GM19452 (cell line): ENCODE measurements at regions not wholly inside any gene's neighbourhood (a gene's known extent, or its start where the extent isn't known, plus 50 kb on each side); places are given as distances from the start of the nearest gene placed in this dataset.
"Not testable (repeated sequence)": the region's sequence is repeated elsewhere in the genome, so short reads cannot be mapped to it uniquely, and the experiment has no call there.

ENCODE experiments used
- ATAC-seq: cut with Tn5 transposase; IDR thresholded peaks from one replicate; pipeline ENCODE4 v1.9.1; 2021; ENCODE audit not compliant: unreplicated experiment

DNA sequence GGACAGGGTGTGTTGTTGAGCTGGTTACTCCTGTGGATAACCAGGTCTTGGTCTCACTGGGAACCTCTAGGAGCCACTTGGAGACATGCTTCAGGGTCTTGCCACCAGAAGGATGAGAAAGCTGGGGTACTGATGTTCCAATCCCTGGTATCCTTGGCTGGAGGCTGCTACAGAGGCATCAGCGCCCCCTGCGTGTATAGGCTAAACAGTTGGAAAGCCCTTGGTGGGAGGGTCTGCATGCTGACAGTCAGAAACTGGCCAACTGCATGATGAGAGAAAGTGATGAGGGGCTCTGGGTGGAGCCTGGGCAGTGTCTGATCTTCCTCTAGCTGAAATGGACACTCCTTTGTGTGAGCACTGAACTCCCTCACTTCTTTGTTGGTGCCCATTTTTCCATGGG, 536.9 kb downstream of the XYLT1 start:
- no peak for ATAC-seq

DNA sequence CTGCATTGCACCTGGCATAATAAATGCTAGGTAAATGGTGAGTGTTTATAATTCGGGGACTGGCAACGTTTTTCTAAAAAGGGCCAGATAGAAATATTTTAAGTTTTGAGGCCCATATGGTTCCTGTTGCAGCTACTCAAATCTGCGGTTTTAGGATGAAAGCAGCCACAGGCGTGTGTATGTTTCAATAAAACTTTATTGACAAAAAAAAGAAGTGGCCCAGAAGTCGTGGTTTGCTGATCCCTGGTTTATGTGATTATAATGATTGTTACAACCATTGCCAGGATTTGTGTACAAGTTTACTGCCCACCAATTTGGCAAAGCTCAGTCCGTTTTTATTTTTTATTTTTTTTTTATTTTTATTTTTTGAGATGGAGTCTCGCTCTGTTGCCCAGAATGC, 536.1 kb downstream of the XYLT1 start:
- no peak for ATAC-seq

DNA sequence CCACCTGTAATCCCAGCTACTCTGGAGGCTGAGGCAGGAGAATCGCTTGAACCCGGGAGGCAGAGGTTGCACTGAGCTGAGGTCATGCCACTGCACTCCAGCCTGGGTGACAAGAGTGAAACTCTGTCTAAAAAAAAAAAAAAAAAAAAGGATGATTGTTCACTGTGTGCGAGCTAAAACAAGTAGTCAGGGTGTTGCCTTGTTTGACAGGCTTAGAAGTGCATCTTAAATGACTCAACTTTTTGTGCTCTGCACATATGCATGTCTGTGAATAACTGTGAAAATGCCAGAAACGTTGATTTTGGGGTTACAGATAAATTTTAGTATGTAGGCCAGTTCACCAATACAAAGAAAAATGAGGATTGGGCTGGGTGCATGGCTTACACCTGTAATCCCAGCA, 534.9 kb downstream of the XYLT1 start:
- ATAC-seq = not testable (repeated sequence)

- no peak for ATAC-seq
Observed at GRCh38 chr16:16937576-16937975, 533.2 kb downstream of the XYLT1 start.

GRCh38 chr16:16938009-16938408, 532.8 kb downstream of the XYLT1 start:
- no peak for ATAC-seq

- ATAC-seq = no peak
Observed at GRCh38 chr16:16938980-16939379, 531.8 kb downstream of the XYLT1 start.

GRCh38 chr16:16940351-16940750, 530.4 kb downstream of the XYLT1 start:
- no peak for ATAC-seq

- not testable (repeated sequence) for ATAC-seq
Observed at GRCh38 chr16:16942849-16943248, 527.9 kb downstream of the XYLT1 start.

- no peak for ATAC-seq
Observed at GRCh38 chr16:16945207-16945606, 525.6 kb downstream of the XYLT1 start.

GRCh38 chr16:16956376-16956775, 514.4 kb downstream of the XYLT1 start:
- ATAC-seq = no peak

- ATAC-seq = no peak
Observed at GRCh38 chr16:16960785-16961184, 510.0 kb downstream of the XYLT1 start.

DNA sequence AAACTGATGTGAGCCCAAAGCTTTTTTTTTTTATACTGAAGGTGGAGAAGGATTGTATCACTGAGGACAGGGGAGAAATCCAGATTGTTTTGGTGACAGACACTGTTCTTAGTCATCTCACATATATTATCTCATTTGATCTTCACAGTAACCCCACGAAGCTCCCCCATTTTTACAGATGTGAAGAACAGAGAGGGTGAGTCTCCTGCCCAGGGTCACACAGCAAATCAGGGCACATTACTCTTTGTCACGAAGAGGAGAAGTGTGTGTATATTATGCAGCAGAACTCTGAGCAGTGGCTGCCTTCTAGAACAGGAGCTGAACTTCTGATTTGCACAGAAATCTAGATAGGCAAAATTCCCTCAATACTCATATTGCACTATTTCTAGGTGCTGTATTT, 504.3 kb downstream of the XYLT1 start:
- no peak for ATAC-seq

GRCh38 chr16:16971042-16971441, 499.7 kb downstream of the XYLT1 start:
- ATAC-seq = no peak

DNA sequence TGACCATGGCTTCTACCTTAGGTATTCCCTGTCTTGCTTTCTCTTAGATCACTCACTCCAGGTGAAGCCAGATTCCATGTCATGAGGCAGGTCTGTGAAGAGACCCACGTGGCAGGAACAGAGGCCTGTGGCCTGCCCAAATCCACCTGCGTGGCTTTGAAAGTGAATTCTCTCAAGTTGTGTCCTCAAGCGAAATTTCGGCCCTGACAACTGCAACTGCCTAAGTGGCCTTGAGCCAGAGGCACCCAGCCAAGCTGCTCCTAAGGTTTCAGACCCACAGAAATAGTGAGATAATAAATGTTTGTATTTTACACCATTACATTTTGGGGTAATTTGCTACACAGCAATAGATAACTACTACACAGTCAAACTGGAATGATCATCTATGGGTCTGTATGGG, 497.9 kb downstream of the XYLT1 start:
- no peak for ATAC-seq

DNA sequence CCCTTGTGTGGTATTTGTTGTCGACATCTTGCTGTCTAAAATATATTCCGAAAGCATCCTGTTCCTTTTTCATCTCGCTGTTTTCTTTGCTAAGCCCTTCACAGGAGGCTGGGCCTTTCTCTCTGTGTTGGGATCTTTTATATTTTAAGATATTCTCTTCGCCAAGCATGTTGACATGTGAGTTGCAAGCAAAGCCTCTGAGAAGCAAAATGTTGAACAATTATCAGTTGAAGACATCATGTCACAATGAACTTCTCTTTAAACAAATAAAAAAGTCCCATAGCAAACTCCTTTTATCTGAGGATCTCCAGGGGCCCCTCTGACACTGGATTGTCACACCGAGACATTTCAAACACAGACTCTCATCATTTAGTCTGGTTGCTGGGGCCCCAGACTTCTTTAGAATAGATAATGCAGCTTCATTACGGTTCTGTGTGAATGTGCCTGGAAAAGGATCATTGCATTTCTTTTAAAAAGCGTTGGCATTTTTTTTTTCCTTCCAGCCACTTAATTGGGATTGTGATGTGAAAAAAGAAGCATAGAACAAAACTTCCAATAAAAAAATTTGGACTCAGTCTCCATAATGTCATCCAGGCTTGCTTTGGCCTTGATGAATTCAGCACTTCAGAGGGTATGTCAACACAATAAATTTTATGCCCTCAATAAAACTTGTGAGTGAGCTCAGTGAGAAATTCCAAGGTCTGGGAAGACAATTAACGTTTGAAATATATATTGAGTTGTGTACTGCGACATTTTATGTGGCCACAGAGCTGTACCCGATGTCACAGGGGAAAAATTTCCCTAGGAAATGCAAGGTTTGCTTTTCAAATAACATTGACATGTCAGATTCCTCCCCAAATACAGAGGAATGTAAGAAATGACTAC, 496.8 kb downstream of the XYLT1 start:
- no peak for ATAC-seq

DNA sequence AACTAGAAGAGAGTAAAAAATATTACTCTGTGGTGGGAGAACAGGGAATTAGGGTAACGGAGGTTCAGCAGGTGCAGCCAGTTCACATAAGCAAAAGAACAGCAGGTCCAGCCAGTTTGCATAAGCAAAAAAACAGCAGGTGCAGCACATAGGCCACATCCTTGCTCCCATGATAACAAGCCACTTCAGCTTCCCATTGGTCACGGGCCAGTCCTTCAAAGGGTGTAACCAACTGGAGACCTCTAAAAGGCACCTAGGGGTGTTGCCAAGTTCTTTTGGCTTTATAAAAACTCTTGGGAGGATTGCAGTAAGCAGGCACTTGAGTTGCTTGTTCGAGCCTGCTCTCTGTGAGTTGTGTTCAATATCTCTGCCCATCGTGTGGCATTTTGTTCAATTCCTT, 488.1 kb downstream of the XYLT1 start:
- no peak for ATAC-seq

DNA sequence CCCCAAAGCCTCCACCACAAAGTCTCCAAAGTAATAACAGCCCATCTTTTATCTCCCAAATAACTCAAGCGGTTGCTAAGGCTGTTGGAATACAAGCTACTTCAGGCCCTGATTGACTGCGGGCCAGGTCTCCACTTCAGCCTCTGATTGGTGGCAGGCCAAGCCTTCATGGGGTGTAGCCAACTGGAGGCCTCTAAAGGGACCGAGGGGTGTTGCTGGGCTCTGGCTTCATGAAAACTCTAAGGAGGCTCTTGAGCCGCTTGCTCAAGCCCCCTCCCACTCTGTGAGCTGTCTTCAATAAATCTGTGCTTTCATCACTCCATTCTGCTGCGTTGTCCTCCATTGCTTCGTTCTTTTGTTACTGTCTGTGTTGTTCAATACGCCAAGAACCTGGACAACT, 487.2 kb downstream of the XYLT1 start:
- no peak for ATAC-seq

GRCh38 chr16:16984091-16984490, 486.7 kb downstream of the XYLT1 start:
- ATAC-seq = not testable (repeated sequence)

GRCh38 chr16:16985707-16986106, 485.1 kb downstream of the XYLT1 start:
- ATAC-seq = no peak

DNA sequence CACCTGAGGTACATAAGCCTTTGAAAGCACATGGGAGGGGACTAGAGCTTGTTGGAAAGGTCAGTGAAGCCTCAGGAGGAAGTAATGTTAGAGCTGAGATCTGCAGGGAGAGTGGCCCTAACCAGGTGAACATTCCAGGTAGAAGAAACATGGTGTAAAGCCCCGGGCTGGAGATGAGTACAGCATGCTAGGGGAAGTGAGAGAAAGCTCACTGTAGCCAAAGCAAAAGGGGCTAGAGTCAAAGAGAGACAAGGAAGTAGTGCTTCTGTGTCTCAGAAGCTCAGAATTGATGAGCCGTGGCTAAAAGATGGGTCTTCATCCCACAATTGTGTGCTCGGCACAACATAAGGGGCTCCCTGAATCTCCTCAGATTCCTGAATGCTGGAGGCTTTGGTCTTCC, 481.8 kb downstream of the XYLT1 start:
- ATAC-seq = no peak

- ATAC-seq = no peak
Observed at GRCh38 chr16:16989368-16989767, 481.4 kb downstream of the XYLT1 start.

DNA sequence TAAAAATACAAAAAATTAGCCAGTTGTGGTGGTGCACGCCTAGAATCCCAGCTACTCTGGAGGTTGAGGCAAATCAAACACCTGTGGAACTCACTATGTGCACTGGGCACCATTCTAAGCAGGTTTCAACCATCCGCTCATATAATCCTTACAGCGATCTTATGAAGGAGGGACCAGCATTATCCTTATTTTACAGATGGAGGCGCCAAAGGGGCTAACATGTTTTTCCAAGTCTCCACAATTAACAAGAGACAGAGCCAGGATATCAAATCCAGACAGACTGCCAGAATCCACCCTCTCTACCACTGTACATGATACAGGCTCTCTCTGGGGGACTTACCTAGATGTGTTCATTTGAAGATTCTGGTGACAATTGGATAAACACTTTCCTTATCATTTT, 479.0 kb downstream of the XYLT1 start:
- ATAC-seq = no peak
